Gastrocnemius medialis (tissue), 4 donors: ENCODE measurements at regions not wholly inside any gene's neighbourhood (a gene's known extent, or its start where the extent isn't known, plus 50 kb on each side); places are given as distances from the start of the nearest gene placed in this dataset.
A peak's percentile ranks its signal among the peaks of the same experiment; 100 is the strongest.

Experiments used
- ATAC-seq, 2 donors: fragments of 150-250 bp; one replicate each; pipeline ENCODE4 v1.9.1; 2016
- DNase-seq, 2 donors: peaks; one replicate each; pipeline ENCODE4 v3.0.0-alpha.2; 2019
- H3K27ac ChIP-seq, 4 donors: fragments of 200-600 bp; sonication (generic); 1 replicate in 1 of 4; 2 replicates in 3 of 4; pipeline ENCODE4 v1.5.1; 2016 to 2018; ENCODE audit warnings: mild to moderate bottlenecking in 2 of 4, moderate library complexity in 1 of 4
- H3K27me3 ChIP-seq, 3 donors: fragments of 200-600 bp; sonication (generic) in 2 of 3; 1 replicate in 1 of 3; 2 replicates in 2 of 3; pipeline versions ENCODE4 v1.5.1 to v1.6.0; 2016 to 2019; ENCODE audit warnings: mild to moderate bottlenecking in 1 of 3, moderate library complexity in 1 of 3
- H3K36me3 ChIP-seq, 2 donors: fragments of 200-600 bp; sonication (generic) in 1 of 2; one replicate each; pipeline ENCODE4 v1.5.1; 2017 to 2018
- H3K4me1 ChIP-seq, 2 donors: fragments of 200-600 bp; sonication (generic) in 1 of 2; one replicate each; pipeline ENCODE4 v1.5.1; 2016 to 2017; ENCODE audit warnings: mild to moderate bottlenecking in 2 of 2
- H3K4me3 ChIP-seq, 4 donors: fragments of 200-600 bp; sonication (generic) in 3 of 4; 1 replicate in 1 of 4; 2 replicates in 3 of 4; pipeline ENCODE4 v1.5.1; 2016 to 2019; ENCODE audit warnings: mild to moderate bottlenecking in 2 of 4
- H3K9me3 ChIP-seq, 3 donors: fragments of 200-600 bp; sonication (generic) in 2 of 3; 1 replicate in 1 of 3; 2 replicates in 2 of 3; pipeline ENCODE4 v1.5.1; 2016 to 2019
- CTCF ChIP-seq, 5 experiments: fragments of 450-650 bp in 3 of 5; fragments of 200-600 bp in 2 of 5; sonication (generic) in 2 of 5; IDR thresholded peaks in 4 of 5; conservative IDR thresholded peaks in 1 of 5; 1 replicate in 4 of 5; 2 replicates in 1 of 5; pipeline ENCODE4 v1.5.1; 2016 to 2019; ENCODE audit warnings: antibody characterized with exemption in 5 of 5, mild to moderate bottlenecking in 3 of 5, moderate library complexity in 3 of 5
- POLR2A ChIP-seq, 2 donors: fragments of 450-650 bp; IDR thresholded peaks; one replicate each; pipeline ENCODE4 v1.6.1; 2017; ENCODE audit warnings: antibody characterized with exemption in 2 of 2, mild to moderate bottlenecking in 2 of 2, moderate library complexity in 2 of 2
- in situ Hi-C, 4 donors: fragments of 200-750 bp; cut with MboI; loops; one replicate each; pipeline versions ENCODE4 v1.15.0 to v1.8.0; 2017; ENCODE audit warnings: low sequenced_read_pairs in 4 of 4
- intact Hi-C: fragments of 100-400 bp; cut with DNase I; formaldehyde crosslinking; loops from one replicate; pipeline ENCODE4 v1.15.1; 2023; ENCODE audit warnings: low total_unique reads

- Histone ChIP-seq H3K9me3 (no peaks in the 10 kb centered on the region), H3K4me1 (peaks cover 18 to 34% of the 10 kb centered on the region in 2 donors), H3K27me3 (no peaks in the 10 kb centered on the region), H3K27ac (no peak overlapping the region), H3K36me3 (no peaks in the 10 kb centered on the region), H3K4me3 (no peak overlapping the region)
- in situ Hi-C loops, result no loop called here
- DNase-seq, result no peak
- intact Hi-C loops, result no loop called here
- ATAC-seq, result no peak
- no peak for TF ChIP-seq POLR2A (IDR thresholded peaks at IDR 0.05)
- no peak for TF ChIP-seq CTCF (IDR thresholded peaks at IDR 0.05 in 4 of 5, conservative IDR thresholded peaks at IDR 0.05 in 1 of 5)
Measured at GRCh38 chr18:34551824-34552223, 158.3 kb upstream of the DTNA start.

- Histone ChIP-seq H3K27ac (peak overlapping the region; percentile 72 to 79 (median 75)), H3K4me3 (peak overlapping the region in 3 of 4 donors; percentile 18 to 37 (median 33)), H3K4me1 (peaks cover 12 to 18% of the 10 kb centered on the region in 2 donors), H3K36me3 (no peaks in the 10 kb centered on the region), H3K27me3 (no peaks in the 10 kb centered on the region), H3K9me3 (no peaks in the 10 kb centered on the region)
- no peak for DNase-seq
- TF ChIP-seq POLR2A (IDR thresholded peaks at IDR 0.05) (no peak), CTCF (IDR thresholded peaks at IDR 0.05 in 4 of 5, conservative IDR thresholded peaks at IDR 0.05 in 1 of 5) (no peak)
- ATAC-seq, result peak; percentile 99
- in situ Hi-C loops, result no loop called here
- intact Hi-C loops, result no loop called here
Measured at GRCh38 chr18:34562252-34562870, 147.7 kb upstream of the DTNA start.

- TF ChIP-seq CTCF (IDR thresholded peaks at IDR 0.05 in 4 of 5, conservative IDR thresholded peaks at IDR 0.05 in 1 of 5) (no peak), POLR2A (IDR thresholded peaks at IDR 0.05) (no peak)
- Histone ChIP-seq H3K27ac (no peak overlapping the region), H3K4me3 (no peak overlapping the region), H3K36me3 (no peaks in the 10 kb centered on the region), H3K9me3 (no peaks in the 10 kb centered on the region), H3K27me3 (no peaks in the 10 kb centered on the region), H3K4me1 (peaks cover 4 to 10% of the 10 kb centered on the region in 2 donors)
- intact Hi-C loops, result no loop called here
- ATAC-seq, result no peak
- in situ Hi-C loops, result no loop called here
- DNase-seq, result no peak
Measured at GRCh38 chr18:34567857-34568256, 142.2 kb upstream of the DTNA start.

GRCh38 chr18:34576622-34577021 lies 133.5 kb upstream of the DTNA start:
- no peaks in the 10 kb centered on the region for H3K27me3 ChIP-seq
- ATAC-seq (no peak), DNase-seq (no peak)
- no peaks in the 10 kb centered on the region for H3K36me3 ChIP-seq
- TF ChIP-seq POLR2A (IDR thresholded peaks at IDR 0.05), result no peak
- no peak for TF ChIP-seq CTCF (IDR thresholded peaks at IDR 0.05 in 4 of 5, conservative IDR thresholded peaks at IDR 0.05 in 1 of 5)
- in situ Hi-C loops, result no loop called here
- no peak overlapping the region for H3K4me3 ChIP-seq
- intact Hi-C loops, result no loop called here
- H3K27ac ChIP-seq, result no peak overlapping the region
- no peaks in the 10 kb centered on the region for H3K9me3 ChIP-seq
- H3K4me1 ChIP-seq, result peaks cover 0 to 7% of the 10 kb centered on the region in 2 donors

- in situ Hi-C loops, result no loop called here
- intact Hi-C loops, result no loop called here
- H3K27ac ChIP-seq, result no peak overlapping the region
Measured at GRCh38 chr18:34583895-34584294, 126.2 kb upstream of the DTNA start.

More at GRCh38 chr18:34583895-34584294, 126.2 kb upstream of the DTNA start:
- DNase-seq (no peak), ATAC-seq (no peak)
- Histone ChIP-seq H3K4me3 (no peak overlapping the region), H3K9me3 (no peaks in the 10 kb centered on the region), H3K4me1 (peaks cover 8 to 9% of the 10 kb centered on the region in 2 donors), H3K36me3 (no peaks in the 10 kb centered on the region), H3K27me3 (no peaks in the 10 kb centered on the region)
- TF ChIP-seq POLR2A (IDR thresholded peaks at IDR 0.05) (no peak), CTCF (IDR thresholded peaks at IDR 0.05 in 4 of 5, conservative IDR thresholded peaks at IDR 0.05 in 1 of 5) (no peak)
